Activated naive CD8-positive, alpha-beta T cell treated with anti-CD3 and anti-CD28 coated beads, Interleukin-2, amount 50 U/mL, for 24 hours (primary cell): ENCODE measurements at regions not wholly inside any gene's neighbourhood (a gene's known extent, or its start where the extent isn't known, plus 50 kb on each side); places are given as distances from the start of the nearest gene placed in this dataset.

ENCODE experiments used
- ATAC-seq: fragments of 150-1000 bp; cut with Tn5 transposase; one replicate; pipeline ENCODE4 v1.10.0; 2021
- DNase-seq: peaks from one replicate; pipeline ENCODE4 v3.0.0; 2021
- H3K27ac Mint-ChIP-seq: one replicate; pipeline ENCODE4 v1.8.0; 2021; ENCODE audit warnings: mild to moderate bottlenecking, mixed read lengths
- H3K27me3 Mint-ChIP-seq: one replicate; pipeline ENCODE4 v1.8.0; 2021; ENCODE audit warnings: mixed read lengths
- H3K36me3 Mint-ChIP-seq: one replicate; pipeline ENCODE4 v1.8.0; 2021; ENCODE audit warnings: low read depth, mixed read lengths
- H3K4me1 Mint-ChIP-seq: one replicate; pipeline ENCODE4 v1.8.0; 2021; ENCODE audit warnings: mixed read lengths
- H3K4me3 Mint-ChIP-seq: one replicate; pipeline ENCODE4 v1.8.0; 2021; ENCODE audit warnings: mild to moderate bottlenecking, moderate library complexity, mixed read lengths
- H3K9me3 Mint-ChIP-seq: one replicate; pipeline ENCODE4 v1.8.0; 2021; ENCODE audit warnings: mixed read lengths

DNA sequence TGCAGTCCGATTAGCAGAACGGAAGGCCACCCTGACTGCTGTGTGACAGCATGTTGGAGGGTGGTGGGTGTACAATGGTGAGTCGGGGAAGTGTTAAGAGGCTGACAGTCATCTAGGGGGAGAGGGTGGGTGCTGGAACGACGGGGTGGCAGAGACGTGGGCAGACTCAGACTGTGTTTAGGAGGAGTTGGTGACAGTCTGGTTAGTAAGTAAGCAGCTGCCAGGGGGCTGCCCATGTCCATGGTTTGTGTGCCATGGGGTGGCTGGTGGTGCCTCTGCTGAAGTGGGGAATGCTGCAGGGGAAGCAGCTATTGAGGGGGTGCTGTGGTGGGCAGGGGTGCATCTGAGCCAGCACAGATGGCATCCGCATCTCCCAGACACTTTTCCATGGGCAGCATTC lies 51.3 kb upstream of the BOD1 start:
- ATAC-seq (no peak), DNase-seq (no peak)
- no peak overlapping the region for H3K27ac Mint-ChIP-seq
- peaks cover 4% of the 10 kb centered on the region for H3K4me1 Mint-ChIP-seq
- peaks cover 7% of the 10 kb centered on the region for H3K27me3 Mint-ChIP-seq
- no peak overlapping the region for H3K4me3 Mint-ChIP-seq
- no peaks in the 10 kb centered on the region for H3K9me3 Mint-ChIP-seq
- no peaks in the 10 kb centered on the region for H3K36me3 Mint-ChIP-seq

DNA sequence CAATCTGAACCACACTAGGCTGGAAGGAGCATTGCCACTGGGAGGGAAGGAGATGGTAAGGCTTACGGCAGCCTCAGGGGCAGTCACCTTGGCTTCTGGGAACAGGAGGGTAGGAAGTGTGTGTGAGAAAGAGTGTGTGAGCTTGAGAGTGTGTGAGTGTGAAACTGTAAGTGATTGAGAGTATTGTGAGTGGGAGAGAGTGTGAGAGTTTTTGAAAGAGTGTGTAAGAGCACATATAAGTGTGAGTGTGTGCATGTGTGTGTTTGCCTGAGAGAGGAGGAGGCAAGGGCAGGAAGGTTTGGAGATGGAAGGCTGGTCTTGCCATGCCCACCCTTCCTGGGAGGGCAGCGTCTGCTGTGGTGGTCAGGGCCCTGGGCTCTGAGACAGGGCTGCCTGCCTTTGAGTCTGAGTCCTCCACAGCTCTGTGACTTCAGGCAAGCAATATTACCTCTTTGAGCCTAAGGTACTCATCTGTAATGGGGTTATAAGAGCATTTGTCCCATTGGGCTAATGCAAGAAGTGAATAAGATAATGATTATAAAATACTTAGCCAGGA lies 51.9 kb upstream of the BOD1 start:
- H3K9me3 Mint-ChIP-seq: no peaks in the 10 kb centered on the region
- peaks cover 4% of the 10 kb centered on the region for H3K4me1 Mint-ChIP-seq
- DNase-seq (no peak), ATAC-seq (no peak)
- no peak overlapping the region for H3K4me3 Mint-ChIP-seq
- H3K27ac Mint-ChIP-seq: no peak overlapping the region
- no peaks in the 10 kb centered on the region for H3K36me3 Mint-ChIP-seq
- H3K27me3 Mint-ChIP-seq: peaks cover 8% of the 10 kb centered on the region

DNA sequence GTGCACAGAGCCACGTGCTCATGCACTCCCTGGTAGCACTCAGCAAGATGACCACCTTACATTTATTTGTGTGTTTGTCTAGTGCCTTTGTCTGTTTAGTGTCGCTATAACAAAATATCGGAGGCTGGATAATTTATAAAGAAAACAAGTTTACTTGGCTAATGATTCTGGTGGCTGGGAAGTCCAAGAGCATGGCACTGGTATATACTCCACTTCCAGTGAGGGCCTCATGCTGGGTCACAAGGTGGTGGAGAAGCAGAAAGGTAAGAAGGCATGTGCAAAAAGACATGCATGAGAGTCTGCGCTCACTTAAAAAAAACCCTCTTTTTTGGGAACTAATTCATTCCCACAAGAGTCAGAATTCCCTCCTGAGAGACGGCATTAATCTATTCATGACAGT lies 52.5 kb upstream of the BOD1 start:
- no peak for ATAC-seq
- no peak for DNase-seq
- no peaks in the 10 kb centered on the region for H3K9me3 Mint-ChIP-seq
- peaks cover 8% of the 10 kb centered on the region for H3K27me3 Mint-ChIP-seq
- no peaks in the 10 kb centered on the region for H3K36me3 Mint-ChIP-seq
- H3K4me3 Mint-ChIP-seq: no peak overlapping the region
- peaks cover 4% of the 10 kb centered on the region for H3K4me1 Mint-ChIP-seq
- H3K27ac Mint-ChIP-seq: no peak overlapping the region

DNA sequence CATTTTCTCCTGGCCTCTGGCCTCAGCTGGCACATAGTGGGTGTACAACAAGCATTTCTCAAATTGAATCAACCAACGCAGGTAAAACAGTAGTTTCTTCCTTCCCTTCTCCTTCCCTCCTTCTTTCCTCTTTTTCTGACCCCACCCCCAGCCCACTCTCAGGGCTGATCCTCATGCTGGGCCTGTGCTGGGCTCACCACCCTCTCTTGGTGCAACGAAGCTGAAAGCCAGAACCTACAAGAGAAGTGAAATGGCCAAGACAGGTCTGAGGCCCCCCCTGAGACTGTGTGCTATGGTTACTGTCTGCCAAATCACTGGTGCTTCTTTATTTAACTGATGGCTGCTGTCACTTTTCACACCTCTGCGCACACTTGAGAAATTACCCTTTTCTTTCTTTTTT lies 53.0 kb upstream of the BOD1 start:
- H3K4me1 Mint-ChIP-seq: peaks cover 4% of the 10 kb centered on the region
- H3K36me3 Mint-ChIP-seq: no peaks in the 10 kb centered on the region
- H3K27me3 Mint-ChIP-seq: peaks cover 8% of the 10 kb centered on the region
- no peak overlapping the region for H3K27ac Mint-ChIP-seq
- ATAC-seq (no peak), DNase-seq (no peak)
- no peaks in the 10 kb centered on the region for H3K9me3 Mint-ChIP-seq
- no peak overlapping the region for H3K4me3 Mint-ChIP-seq

DNA sequence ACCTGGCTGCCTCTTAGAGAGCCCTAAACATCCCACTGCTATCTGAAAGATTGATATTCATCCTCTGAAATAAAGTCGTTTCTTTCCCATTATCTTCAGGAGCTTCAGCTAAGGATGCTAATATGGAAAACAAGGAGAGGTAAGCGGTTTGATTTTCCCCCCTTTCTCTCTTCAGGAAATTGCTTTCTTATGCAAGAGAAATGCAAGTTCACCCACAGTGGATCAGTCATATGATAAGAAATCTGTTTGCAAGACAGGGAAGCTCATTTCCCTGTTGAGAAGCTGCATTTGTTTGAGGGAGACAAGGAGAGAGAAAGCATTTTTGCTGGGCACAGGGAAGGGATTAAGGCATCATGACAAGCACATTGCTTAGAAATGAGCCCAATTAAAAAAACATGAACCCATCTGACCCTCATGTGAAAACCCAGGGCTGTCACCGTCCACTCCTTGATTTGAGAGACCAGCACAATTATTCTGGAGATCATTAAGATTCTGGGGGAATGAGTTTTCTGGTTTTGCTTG lies 53.7 kb upstream of the BOD1 start:
- H3K4me1 Mint-ChIP-seq: peaks cover 4% of the 10 kb centered on the region
- no peak for DNase-seq

DNA sequence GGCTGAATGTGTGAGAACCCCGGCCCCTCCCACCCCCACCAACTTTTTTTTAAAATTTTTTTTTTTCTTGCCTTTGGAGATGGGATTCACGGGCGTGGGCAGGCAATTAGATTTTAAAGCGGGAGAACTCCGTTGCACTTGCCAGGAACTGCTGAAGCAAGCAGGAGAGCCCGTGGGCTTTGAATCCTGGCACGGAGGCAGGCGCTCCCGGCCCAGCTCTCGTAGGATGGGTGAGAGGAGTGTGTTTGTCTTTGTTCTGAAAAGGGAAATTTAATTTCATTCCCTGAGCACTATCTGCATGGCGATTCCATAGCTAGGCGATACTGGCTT lies 54.3 kb upstream of the BOD1 start:
- ATAC-seq (no peak), DNase-seq (no peak)
- Mint-ChIP-seq H3K27ac (no peak overlapping the region), H3K27me3 (peaks cover 8% of the 10 kb centered on the region), H3K9me3 (no peaks in the 10 kb centered on the region), H3K4me3 (no peak overlapping the region), H3K4me1 (peaks cover 4% of the 10 kb centered on the region), H3K36me3 (no peaks in the 10 kb centered on the region)

More for the DNA sequence above, 53.7 kb upstream of the BOD1 start:
- ATAC-seq: no peak
- Mint-ChIP-seq H3K27me3 (peaks cover 8% of the 10 kb centered on the region), H3K36me3 (no peaks in the 10 kb centered on the region), H3K4me3 (no peak overlapping the region), H3K27ac (no peak overlapping the region), H3K9me3 (no peaks in the 10 kb centered on the region)

DNA sequence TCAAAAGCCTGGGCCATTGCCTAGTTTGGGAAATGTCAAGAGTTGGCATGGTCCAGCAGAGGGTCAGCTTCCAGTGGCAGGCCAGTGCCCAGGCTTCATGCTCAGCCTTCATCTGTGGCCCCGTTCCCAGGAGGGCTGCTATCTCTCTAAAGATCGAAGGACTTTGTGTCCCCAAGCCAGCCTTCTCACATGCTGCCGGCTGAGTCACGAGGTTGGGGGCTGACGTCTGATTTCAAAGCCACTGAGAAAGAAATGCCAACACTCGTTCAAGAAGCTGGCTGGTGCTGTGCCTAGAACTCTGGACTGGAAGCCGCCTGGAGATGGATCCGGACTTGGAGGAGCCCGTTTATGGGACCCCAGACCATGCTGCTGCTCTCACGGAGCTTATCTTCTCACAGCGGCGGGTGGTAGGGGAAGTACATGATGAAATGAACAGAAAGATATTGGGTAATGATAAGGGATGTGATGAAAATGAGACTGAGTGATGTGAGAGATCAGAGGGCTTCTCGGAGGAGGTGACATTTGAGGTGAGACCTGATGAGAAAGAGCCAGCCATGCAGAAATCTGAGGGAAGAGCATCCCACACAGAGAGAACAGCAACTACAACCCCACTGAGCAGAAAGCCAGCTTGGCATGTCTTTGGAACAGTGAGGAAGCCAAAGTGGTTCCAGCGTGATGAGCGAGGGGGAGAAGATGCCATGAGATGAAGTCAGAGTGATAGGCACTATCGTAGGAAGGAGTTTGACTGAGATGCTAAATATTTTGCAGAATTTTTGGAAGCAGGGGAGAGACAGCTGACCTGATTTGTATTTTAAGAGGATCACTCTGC lies 54.9 kb upstream of the BOD1 start:
- Mint-ChIP-seq H3K36me3 (no peaks in the 10 kb centered on the region), H3K4me1 (peaks cover 4% of the 10 kb centered on the region), H3K9me3 (no peaks in the 10 kb centered on the region), H3K27ac (no peak overlapping the region), H3K27me3 (peaks cover 8% of the 10 kb centered on the region), H3K4me3 (no peak overlapping the region)
- DNase-seq (no peak), ATAC-seq (no peak)

DNA sequence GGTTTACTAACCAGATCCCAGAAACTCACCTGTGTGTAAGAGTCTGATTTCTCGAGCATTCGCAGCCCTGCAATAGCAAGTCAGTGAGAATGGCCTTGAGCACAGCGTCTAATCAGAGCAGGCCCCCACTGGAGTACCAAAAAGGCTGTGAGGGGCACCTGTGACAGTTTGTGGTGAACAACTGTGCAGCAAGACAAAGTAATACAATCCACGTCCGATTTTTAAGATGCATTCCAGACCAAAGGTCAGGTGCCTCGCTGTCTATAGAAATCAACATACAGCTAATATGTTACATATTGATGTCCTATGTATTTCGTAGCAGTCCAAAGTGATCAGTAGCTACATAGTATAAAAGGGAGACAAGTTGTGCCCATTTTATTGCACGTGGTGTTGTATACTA lies 55.7 kb upstream of the BOD1 start:
- H3K4me1 Mint-ChIP-seq: peaks cover 4% of the 10 kb centered on the region
- H3K4me3 Mint-ChIP-seq: no peak overlapping the region
- no peaks in the 10 kb centered on the region for H3K9me3 Mint-ChIP-seq
- no peaks in the 10 kb centered on the region for H3K36me3 Mint-ChIP-seq
- ATAC-seq: no peak
- no peak for DNase-seq
- H3K27me3 Mint-ChIP-seq: peaks cover 7% of the 10 kb centered on the region
- no peak overlapping the region for H3K27ac Mint-ChIP-seq

DNA sequence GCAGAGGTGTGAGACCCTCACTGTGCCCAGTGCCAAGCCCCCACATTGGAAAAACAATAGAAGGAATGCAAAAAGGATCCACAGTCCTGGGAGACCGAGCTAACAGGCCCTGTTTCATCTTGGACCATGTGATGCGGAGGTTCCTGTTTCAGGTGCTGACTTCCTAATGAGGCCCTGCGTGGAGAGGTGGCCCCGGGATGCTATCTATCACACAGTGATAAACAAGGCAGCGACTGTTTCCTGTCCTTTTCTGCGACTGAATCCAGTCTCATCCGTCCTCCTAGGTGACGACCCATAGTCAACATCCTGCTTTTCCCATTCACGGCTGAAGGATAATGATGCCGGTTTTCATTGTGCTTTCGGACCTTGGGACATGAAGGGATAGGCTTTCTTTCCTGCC lies 56.4 kb upstream of the BOD1 start:
- ATAC-seq: no peak
- DNase-seq: no peak
- H3K9me3 Mint-ChIP-seq: no peaks in the 10 kb centered on the region
- H3K4me1 Mint-ChIP-seq: peaks cover 4% of the 10 kb centered on the region
- H3K27me3 Mint-ChIP-seq: peaks cover 4% of the 10 kb centered on the region
- H3K36me3 Mint-ChIP-seq: no peaks in the 10 kb centered on the region
- H3K4me3 Mint-ChIP-seq: no peak overlapping the region
- H3K27ac Mint-ChIP-seq: no peak overlapping the region

DNA sequence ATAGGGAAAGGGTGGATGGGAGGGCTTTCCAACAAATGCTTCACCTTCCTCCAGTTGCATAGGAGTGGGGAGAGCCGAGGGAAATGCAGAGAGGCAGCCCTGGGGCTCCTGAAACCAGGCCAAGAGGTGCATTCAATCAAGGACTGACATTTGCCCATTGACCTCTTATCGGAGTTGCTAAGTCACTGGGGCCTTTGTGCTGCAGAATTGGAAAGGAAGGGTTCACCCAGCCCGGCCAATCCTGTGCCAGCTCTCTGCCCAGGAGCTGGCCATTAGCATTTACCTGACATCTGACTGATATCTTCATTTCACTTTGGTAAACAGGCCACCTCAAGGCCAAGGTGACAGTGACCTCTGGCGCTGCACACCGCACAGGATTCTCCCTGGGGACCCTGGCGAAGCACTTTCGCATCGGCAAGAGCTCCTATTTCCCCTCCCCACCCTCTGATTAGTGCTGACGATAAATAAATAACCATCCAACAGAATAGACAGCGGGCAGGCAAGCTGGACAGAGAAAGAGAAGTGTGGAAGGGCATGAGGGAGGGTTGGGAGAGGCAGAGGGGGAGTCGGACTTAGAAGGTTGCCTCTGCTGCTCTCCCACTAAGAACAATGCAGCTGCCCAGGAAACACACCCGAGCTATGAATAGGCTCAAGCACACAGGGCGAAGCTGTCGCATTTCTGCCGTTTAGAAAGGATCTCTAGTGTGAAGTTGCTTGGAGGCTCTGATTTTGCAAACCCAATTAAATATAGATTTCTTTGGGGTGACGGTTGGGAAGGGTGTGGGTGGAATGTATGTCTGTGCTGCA lies 57.0 kb upstream of the BOD1 start:
- Mint-ChIP-seq H3K4me3 (no peak overlapping the region), H3K4me1 (peaks cover 4% of the 10 kb centered on the region), H3K27me3 (peaks cover 4% of the 10 kb centered on the region), H3K9me3 (no peaks in the 10 kb centered on the region), H3K27ac (no peak overlapping the region), H3K36me3 (no peaks in the 10 kb centered on the region)
- ATAC-seq (no peak), DNase-seq (no peak)

DNA sequence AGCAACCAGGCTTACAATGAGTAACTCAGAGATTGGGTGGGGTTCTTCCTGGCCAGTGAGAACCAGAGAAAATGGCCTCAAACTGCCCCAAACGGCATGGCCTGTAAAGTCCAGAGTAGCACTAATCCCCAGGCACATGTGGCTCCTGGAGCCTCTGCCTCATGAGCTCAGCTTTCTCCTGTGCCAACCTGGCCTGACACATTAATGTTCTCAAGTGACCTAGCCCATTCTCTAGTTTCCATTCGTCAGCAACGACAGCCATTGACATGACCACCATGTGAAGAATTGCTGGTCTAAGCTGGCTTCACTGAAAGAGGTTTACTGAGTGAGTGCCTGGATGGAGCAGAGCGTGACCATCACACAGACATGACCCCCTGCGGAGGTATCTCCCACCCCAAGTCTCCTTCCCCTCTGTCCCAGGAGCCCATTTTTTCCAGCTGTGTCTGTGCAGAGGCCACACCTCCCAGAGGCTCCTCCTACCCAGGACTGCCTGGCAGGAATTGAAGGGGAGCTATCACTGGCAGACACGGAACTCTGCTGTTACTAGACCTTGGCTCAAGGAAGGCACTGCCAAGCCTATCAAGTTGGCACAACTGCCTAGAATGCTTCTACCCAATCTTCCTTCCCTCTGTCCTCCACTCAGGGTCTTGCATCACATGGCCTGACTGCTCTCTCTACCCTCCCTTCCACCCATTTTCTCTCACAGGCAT lies 59.0 kb upstream of the BOD1 start:
- H3K4me3 Mint-ChIP-seq: no peak overlapping the region
- H3K4me1 Mint-ChIP-seq: peaks cover 4% of the 10 kb centered on the region
- no peak for ATAC-seq
- no peaks in the 10 kb centered on the region for H3K36me3 Mint-ChIP-seq
- H3K9me3 Mint-ChIP-seq: peaks cover 5% of the 10 kb centered on the region
- no peak overlapping the region for H3K27ac Mint-ChIP-seq
- no peak for DNase-seq
- H3K27me3 Mint-ChIP-seq: peaks cover 4% of the 10 kb centered on the region

DNA sequence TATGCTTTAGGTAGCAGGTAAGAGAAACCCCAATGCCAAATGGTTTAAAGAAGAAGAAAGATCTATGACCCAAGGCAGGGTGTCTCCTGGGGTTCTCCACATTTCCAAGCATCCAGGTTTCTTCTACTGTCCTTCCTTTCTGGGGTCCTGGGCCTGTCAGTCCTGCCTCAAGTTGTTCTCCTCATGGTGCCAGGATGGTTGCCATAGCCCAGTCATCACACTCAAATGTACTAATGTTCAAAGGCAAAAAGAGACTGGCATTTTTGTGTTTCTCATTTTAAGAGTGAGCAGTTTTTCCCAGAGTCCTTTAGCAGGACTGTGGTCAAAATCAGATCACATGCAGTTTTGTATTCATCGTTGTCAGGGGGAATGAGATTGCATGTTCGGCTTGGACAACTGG lies 59.9 kb upstream of the BOD1 start:
- Mint-ChIP-seq H3K36me3 (no peaks in the 10 kb centered on the region), H3K4me1 (peaks cover 3% of the 10 kb centered on the region), H3K4me3 (no peak overlapping the region), H3K27ac (no peak overlapping the region), H3K27me3 (peaks cover 6% of the 10 kb centered on the region), H3K9me3 (peaks cover 5% of the 10 kb centered on the region)
- DNase-seq (no peak), ATAC-seq (no peak)

DNA sequence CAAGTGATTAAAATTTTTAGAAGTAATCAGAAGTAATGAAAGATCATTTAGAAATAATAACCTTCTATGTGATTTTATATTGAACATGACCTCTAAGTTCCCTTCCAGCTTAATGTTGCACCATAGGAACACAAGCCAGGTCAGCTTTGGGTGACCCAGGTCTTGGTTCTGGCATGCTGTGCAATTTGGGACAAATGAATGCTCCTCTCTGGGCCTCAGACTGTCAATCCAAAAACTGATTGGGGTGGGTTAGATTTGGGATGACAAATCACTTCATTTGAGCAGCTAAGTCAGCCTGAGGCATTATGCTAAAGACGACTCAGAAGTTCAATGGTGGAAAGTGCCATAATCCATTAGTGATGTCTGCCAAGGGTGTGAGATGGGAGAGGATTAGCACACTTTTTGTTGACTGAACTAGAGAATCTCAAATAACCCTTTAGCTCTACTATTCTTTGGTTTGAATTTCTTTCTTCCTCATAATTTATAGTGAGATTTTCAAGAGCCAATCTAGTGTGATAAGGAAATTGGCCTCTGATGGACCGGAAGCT lies 60.7 kb upstream of the BOD1 start:
- Mint-ChIP-seq H3K4me3 (no peak overlapping the region), H3K4me1 (peaks cover 4% of the 10 kb centered on the region), H3K27ac (no peak overlapping the region), H3K27me3 (peaks cover 6% of the 10 kb centered on the region), H3K9me3 (peaks cover 5% of the 10 kb centered on the region), H3K36me3 (no peaks in the 10 kb centered on the region)
- no peak for ATAC-seq
- no peak for DNase-seq

DNA sequence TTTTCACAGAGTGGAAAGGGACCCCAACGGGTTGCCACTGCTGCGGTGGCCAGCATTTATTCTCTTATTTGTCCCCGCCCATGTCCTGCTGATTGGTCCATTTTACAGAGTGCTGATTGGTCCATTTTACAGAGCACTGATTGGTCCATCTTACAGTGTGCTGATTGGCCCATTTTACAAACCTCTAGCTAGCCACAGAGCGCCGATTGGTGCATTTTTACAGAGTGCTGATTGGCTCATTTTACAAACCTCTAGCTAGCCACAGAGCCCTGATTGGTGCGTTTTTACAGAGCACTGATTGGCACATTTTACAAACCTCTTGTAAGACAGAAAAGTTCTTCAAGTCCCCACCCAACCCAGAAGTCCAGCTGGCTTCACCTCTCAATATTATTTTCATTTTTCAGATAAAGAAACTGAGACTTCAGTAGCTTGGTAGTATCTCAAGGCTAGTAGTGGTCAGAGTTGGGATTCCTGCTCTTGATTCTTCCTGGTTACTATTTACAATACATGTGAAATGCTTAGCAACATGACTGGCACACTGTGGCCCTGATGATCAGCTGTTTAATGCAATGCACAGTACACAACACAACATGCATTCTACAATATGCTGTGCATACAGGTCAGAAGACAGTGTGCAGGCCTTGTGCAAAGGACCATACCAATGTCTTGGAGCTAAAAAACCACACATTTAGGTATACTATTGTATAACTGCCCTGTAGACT lies 63.6 kb upstream of the BOD1 start:
- ATAC-seq: no peak

More for the DNA sequence above, 63.6 kb upstream of the BOD1 start:
- Mint-ChIP-seq H3K36me3 (no peaks in the 10 kb centered on the region), H3K27ac (no peak overlapping the region), H3K9me3 (peaks cover 5% of the 10 kb centered on the region), H3K27me3 (peaks cover 2% of the 10 kb centered on the region), H3K4me3 (no peak overlapping the region), H3K4me1 (peaks cover 4% of the 10 kb centered on the region)
- DNase-seq: no peak
